ENCODE measurements at regions not wholly inside any gene's neighbourhood (a gene's known extent, or its start where the extent isn't known, plus 50 kb on each side); places are given as distances from the start of the nearest gene placed in this dataset.

DNA sequence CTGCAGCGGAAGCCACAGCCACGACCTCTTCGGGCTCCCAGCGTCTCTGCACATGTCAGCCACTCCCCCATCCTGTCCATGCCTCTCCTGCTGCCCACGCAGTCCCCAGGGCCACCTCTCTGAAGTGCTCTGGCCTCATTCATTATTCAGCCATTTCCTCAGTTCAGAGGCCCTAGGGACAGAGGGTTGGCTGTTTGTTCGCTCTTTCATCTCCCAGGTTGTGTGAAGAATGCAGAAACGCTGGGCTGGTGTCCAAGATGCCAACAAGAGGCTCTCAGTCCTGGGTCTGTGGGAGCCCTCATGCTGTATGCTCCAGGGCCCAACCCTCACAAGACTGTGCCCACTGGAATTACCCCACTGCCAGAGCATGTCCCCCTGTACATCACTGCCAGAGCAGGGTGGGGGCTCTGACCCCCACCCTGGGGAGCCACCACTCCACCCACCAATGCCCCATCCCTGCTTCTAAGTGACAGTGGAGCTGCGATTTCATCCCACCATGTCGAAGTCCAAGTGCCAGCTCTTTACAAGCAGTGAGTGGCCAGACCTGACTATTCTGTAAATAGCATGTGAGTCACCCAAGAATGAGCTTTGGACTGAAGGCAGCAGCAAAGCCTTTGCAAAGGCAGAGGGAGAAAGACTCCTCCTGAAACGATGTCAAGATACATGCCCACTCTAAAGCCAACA is 209.6 kb downstream of the BUD13 start:
- intact Hi-C loops (cut with micrococcal nuclease; ENCODE audit: unreplicated experiment), result no loop called here
- no peak for TF ChIP-seq SIN3A (IDR thresholded peaks at IDR 0.05; ENCODE audit: borderline replicate concordance, insufficient read depth, low read depth, low read length)
- ChIA-PET CTCF (no interaction called here), POLR2A (no interaction called here)
- H3K27ac ChIP-seq (ENCODE audit: low read length), result no peak overlapping the region
- no peaks in the 10 kb centered on the region; the same call in 1 of the 2 replicates for H3K4me1 ChIP-seq (ENCODE audit: control insufficient read depth, insufficient read depth, low read length)
- ATAC-seq, result peak; percentile 68
- DNase-seq (ENCODE audit: low read depth, low spot score), result no peak
- in situ Hi-C loops (cut with HindIII; ENCODE audit: low pct_unique_long_range_greater_than_20kb, low sequenced_read_pairs), result no loop called here
- no peaks in the 10 kb centered on the region for H3K9me3 ChIP-seq (ENCODE audit: control insufficient read depth, insufficient read depth, low read depth, low read length)
- no TSS peak for BruUV-seq (replicated peaks)
- H3K27me3 ChIP-seq (ENCODE audit: control insufficient read depth, insufficient read depth, low read length), result no peaks in the 10 kb centered on the region; the same call in 1 of the 2 replicates
- no peaks in the 10 kb centered on the region for H3K36me3 ChIP-seq (ENCODE audit: control insufficient read depth, insufficient read depth, low read length)
- no peak overlapping the region for H3K4me3 ChIP-seq (ENCODE audit: low read depth in 2 of 2, low read length in 2 of 2)

DNA sequence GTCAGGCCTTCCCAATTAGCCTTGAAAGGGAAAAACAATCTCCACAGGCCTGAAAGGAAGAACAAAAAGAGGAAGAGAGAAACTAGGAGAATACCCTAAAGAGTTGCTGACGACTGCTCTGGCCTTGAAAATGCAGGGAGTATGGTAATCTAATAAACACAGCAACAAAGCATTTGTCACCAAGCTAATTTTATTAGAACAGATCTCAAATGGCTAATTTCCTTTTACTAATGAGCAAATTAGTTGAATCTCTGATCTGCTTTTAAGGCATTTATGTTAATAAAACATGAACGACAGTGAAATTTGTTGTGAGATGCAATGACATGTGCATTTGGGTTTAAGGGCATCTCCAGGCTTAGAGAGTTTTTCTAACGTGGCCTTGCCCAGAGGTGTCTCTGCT is 212.2 kb downstream of the BUD13 start:
- Histone ChIP-seq H3K27me3 (ENCODE audit: control insufficient read depth, insufficient read depth, low read length) (no peaks in the 10 kb centered on the region; the same call in 1 of the 2 replicates), H3K27ac (ENCODE audit: low read length) (no peak overlapping the region), H3K9me3 (ENCODE audit: control insufficient read depth, insufficient read depth, low read depth, low read length) (no peaks in the 10 kb centered on the region), H3K36me3 (ENCODE audit: control insufficient read depth, insufficient read depth, low read length) (no peaks in the 10 kb centered on the region), H3K4me1 (ENCODE audit: control insufficient read depth, insufficient read depth, low read length) (no peaks in the 10 kb centered on the region; the same call in 1 of the 2 replicates), H3K4me3 (ENCODE audit: low read depth in 2 of 2, low read length in 2 of 2) (no peak overlapping the region)
- ATAC-seq (no peak), DNase-seq (ENCODE audit: low read depth, low spot score) (no peak)
- no TSS peak for BruUV-seq (replicated peaks)
- TF ChIP-seq REST (IDR thresholded peaks at IDR 0.05; ENCODE audit: insufficient read depth in 1 of 2, low read depth in 2 of 2, low read length in 1 of 2) (no peak), TCF7L2 (IDR thresholded peaks at IDR 0.05; ENCODE audit: low read depth, low read length) (no peak), CTCF (IDR thresholded peaks at IDR 0.05) (no peak), POLR2AphosphoS5 (IDR thresholded peaks at IDR 0.05; ENCODE audit: low read depth, low read length) (no peak), SIN3A (IDR thresholded peaks at IDR 0.05; ENCODE audit: borderline replicate concordance, insufficient read depth, low read depth, low read length) (no peak)
- ChIA-PET CTCF (no interaction called here), POLR2A (no interaction called here)
- intact Hi-C loops (cut with micrococcal nuclease; ENCODE audit: unreplicated experiment) (no loop called here), in situ Hi-C loops (cut with HindIII; ENCODE audit: low pct_unique_long_range_greater_than_20kb, low sequenced_read_pairs) (no loop called here)

DNA sequence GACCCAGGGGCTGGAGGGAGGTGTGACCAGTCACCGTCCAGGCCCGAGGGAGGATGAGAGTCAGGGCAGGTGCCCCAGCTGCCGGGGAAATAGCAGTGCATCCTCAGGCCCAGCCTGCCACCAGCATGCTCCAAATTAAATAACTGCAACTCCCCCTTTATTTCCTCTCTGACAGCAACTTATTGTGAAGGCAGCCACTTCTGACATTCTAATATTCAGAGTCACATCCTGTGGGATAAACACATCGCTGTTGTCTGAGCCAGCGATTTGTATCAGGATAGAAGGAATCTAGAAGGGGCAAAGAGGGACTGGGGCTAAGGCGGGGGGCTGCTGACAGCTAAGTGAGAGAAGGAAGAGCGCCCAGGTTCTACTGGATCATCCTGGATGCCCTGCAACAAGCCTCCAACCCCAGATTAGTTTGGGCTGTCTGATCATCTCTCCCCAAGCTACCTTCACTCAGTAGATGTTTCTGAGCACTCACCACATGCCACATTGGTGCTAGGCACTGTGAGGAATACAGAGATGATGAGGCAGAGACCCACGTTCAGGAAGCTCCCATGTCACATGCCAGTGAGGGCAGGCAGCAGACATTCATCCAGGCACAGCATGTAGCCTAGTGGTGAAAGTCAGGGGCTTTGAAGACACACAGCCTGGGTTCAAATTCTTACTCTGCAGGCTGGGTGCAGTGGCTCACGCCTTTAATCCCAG is 214.1 kb downstream of the BUD13 start:
- ChIA-PET POLR2A (no interaction called here), CTCF (no interaction called here)
- DNase-seq (ENCODE audit: low read depth, low spot score) (no peak), ATAC-seq (peak; percentile 50; the same call in 1 of the 2 replicates)
- Histone ChIP-seq H3K4me3 (ENCODE audit: low read depth in 2 of 2, low read length in 2 of 2) (no peak overlapping the region), H3K9me3 (ENCODE audit: control insufficient read depth, insufficient read depth, low read depth, low read length) (no peaks in the 10 kb centered on the region), H3K27me3 (ENCODE audit: control insufficient read depth, insufficient read depth, low read length) (no peaks in the 10 kb centered on the region), H3K27ac (ENCODE audit: low read length) (no peak overlapping the region), H3K36me3 (ENCODE audit: control insufficient read depth, insufficient read depth, low read length) (no peaks in the 10 kb centered on the region), H3K4me1 (ENCODE audit: control insufficient read depth, insufficient read depth, low read length) (no peaks in the 10 kb centered on the region; the same call in 1 of the 2 replicates)
- intact Hi-C loops (cut with micrococcal nuclease; ENCODE audit: unreplicated experiment) (no loop called here), in situ Hi-C loops (cut with HindIII; ENCODE audit: low pct_unique_long_range_greater_than_20kb, low sequenced_read_pairs) (no loop called here)
- BruUV-seq (replicated peaks), result no TSS peak
- TF ChIP-seq TCF7L2 (IDR thresholded peaks at IDR 0.05; ENCODE audit: low read depth, low read length) (no peak), REST (IDR thresholded peaks at IDR 0.05; ENCODE audit: insufficient read depth in 1 of 2, low read depth in 2 of 2, low read length in 1 of 2) (no peak), SIN3A (IDR thresholded peaks at IDR 0.05; ENCODE audit: borderline replicate concordance, insufficient read depth, low read depth, low read length) (no peak), CTCF (IDR thresholded peaks at IDR 0.05) (no peak), POLR2AphosphoS5 (IDR thresholded peaks at IDR 0.05; ENCODE audit: low read depth, low read length) (no peak)
